ENCODE measurements at regions not wholly inside any gene's neighbourhood (a gene's known extent, or its start where the extent isn't known, plus 50 kb on each side); places are given as distances from the start of the nearest gene placed in this dataset.

DNA sequence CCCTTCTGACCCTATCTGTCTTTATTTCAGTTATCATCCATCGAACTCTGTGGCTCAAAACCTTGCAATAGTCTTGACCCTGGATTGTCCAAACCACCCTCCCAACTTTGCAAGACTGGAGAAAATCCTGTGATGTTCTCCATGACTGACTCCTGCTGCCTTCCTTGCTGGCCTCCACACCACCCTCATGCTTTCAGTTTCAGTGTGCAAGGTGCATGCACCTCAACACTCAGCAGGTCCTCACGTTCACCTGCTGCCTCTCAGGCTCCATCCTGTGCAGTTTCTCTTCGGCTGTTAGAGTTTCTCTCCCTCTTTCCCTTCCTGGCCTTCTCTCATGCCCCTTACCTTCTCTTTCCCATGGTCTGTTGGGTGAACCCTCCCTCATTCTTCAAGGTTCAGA, 59.4 kb upstream of the ASIC2 start:
- DNase-seq: no peak

DNA sequence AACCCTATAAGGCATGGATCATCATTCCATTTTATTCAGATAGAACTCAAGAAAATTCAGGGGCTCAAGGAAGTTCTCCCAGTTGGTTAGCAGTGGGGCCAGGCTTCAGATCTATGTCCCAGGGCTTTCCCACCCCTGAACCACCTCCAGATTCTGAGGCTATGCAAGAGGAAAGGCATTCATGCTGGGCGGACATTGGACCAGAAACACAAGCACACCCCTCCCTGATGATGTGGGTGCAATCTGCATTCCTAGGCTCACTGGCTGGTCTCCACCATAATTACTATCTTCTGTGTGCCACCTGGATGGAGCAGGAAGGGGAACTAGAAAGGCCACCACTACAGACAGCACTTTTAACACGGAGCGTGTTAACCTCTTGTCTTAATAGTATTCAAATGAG, 63.2 kb upstream of the ASIC2 start:
- no peak for DNase-seq

DNA sequence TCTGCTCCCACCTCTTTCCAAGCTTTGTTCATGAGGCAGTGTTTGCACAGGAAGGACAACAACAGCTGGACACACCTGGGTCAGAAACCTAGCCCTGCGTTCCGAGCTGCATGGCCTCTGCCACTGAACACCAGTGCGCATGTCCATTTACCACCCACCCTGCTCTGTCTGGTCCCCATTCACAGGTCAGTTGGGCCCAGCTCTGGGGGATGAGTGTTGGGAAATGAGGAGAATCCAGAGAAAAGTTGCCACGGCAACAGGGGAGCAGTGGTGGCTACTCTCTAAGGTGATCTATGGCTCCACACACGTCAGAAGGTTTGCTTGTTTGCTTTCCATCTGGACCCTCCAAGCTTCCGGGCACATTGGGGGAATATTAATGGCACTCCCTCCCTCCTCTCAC, 70.4 kb upstream of the ASIC2 start:
- DNase-seq: no peak

DNA sequence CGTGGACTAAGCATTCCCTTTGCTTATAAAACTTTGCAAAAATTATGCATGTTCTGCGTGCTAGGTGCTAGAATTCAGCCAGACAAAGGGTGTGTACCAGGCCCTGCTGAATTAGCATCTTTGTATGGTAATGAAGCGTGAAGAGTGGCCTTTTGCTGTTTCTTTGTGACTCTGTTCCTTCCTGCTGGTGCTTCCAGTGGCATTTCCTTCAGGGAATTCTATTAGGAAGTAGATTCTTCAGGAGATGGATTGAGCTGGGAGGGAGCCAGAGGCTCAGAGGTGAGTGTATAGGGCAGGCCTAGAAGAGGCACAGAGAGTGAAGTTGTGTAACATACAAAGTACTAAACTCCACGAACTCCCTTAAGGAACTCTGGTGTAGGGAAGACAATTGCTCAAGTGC, 73.9 kb upstream of the ASIC2 start:
- DNase-seq: no peak

DNA sequence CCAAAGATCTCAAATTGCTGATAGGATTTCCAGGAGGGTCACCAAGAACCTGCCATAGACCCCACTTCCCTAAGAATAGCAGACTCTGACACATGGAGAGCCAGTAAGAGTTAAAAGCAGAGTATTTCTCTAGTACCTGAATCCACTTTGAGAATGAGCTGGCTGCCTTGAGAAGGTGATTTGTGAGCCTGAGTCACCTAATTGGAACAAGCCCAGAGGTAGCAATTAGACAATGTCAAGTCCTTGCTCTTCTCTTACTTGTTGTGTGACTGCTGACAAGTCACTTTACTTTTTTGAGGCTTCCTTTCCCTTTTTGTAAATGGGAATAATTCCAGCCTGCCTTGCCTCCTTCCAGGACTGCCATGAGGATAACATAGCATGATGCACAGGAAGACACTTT, 76.1 kb upstream of the ASIC2 start:
- no peak for DNase-seq

DNA sequence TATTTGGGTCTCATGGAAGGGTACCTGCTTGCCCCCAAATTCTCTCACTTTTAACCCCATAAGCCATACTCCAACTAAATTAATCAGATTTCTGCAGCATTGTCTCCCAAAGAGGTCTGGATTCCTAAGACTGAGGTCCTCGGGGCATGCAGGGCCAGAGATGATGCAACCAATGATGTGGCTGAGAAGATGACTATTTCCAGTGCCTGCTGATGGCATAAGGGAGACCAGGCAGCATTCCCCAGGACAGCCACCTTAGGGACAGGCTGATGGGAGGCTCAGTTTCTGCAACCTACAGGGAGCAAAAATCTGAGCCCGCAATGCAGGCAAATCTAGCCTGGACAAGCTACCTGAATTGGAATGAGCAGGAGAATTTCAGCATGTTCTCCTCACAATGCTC, 76.8 kb upstream of the ASIC2 start:
- DNase-seq: no peak

DNA sequence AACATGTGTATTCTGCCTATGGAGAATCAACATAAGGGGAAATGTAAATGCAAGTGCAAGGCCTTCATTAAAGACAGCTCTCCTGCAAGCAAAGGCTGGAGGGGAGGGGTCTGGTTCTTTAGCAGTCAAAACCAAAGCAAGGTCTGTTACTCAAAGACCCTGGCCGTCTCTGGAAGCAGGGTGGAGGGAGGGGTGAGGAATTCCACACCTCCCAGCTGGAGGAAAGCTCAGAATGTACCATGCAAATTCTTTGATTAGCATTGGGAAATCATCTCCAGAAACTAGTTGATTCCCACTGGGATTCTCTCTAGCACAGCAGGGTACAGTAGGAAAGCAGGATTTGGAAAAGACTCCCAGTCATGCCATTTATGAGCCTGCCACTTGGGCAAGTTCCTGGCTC, 77.3 kb upstream of the ASIC2 start:
- DNase-seq: no peak

DNA sequence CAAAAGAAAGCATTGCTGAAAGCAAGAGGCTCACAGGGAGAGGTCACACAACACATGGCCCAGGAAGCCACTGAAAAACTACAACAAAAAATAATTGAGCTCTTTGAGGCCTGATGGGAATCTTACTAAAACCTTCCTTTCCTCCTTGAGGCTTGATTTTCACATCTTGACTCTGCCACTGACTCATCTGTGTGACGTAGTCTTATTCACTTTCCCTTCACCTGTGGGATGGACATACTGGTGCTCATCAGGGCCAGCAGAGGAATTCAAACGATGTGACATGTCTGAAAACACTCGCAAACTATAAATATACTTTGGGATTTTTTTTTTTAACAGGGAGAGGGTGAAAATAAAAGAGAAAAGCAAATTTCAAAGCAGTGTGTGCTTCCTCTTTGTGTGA, 78.3 kb upstream of the ASIC2 start:
- no peak for DNase-seq

DNA sequence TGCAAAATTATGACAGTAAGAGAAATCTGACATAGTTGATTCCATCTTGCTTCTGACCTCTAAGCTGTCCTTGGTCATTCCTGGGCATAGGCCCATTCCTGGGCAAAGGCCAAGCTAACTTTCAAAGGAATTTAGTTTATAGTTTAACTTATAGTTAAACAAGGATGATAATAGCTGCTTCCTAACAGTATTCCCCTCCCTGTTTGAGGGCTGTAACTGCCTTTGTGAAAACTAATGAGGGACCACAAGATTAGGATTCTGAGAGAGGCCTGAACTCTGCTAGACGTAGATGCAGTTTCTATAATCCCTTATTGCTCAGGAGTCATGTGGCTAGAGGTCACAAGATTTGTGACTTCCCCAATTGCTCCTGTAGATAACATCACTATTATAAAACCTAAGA, 80.2 kb upstream of the ASIC2 start:
- no peak for DNase-seq

DNA sequence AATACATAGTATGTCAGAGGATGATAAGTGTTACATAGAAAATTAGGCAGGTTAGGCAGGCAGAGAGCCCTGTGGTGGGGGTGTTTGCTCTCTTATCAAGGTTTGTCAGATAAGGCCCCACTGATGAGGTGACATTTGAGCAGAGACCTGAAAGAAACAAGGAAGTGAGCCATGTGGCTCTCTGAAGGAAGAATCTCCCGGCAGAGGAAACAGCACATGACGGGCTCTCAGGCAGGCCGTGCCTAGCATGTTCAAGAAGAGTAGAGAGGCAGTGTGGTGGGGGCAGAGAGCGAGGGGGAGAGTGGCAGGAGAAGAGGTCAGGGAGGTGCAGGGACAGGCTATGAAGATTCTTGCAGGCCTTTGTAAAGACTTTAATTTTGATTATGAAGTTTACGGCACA, 82.0 kb upstream of the ASIC2 start:
- DNase-seq: no peak

DNA sequence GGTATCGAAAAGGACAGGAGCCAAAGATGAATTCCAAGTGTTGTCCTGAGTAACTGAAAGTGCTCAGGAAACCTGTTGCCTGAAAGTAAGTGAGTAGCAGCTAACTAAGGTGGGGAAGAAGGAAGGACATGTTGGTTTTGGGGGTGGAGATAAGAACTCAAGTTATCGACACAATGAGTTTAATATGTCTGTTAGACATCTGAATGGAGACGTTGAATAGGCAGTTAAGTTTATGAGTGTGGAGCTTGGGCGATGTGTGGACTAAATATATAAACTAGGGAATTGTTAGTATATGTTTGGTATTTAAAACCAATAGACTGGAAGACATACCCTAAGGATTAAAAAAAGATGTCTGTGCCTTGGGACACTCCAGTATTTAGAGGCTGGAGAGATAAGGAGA, 82.7 kb upstream of the ASIC2 start:
- DNase-seq: no peak

DNA sequence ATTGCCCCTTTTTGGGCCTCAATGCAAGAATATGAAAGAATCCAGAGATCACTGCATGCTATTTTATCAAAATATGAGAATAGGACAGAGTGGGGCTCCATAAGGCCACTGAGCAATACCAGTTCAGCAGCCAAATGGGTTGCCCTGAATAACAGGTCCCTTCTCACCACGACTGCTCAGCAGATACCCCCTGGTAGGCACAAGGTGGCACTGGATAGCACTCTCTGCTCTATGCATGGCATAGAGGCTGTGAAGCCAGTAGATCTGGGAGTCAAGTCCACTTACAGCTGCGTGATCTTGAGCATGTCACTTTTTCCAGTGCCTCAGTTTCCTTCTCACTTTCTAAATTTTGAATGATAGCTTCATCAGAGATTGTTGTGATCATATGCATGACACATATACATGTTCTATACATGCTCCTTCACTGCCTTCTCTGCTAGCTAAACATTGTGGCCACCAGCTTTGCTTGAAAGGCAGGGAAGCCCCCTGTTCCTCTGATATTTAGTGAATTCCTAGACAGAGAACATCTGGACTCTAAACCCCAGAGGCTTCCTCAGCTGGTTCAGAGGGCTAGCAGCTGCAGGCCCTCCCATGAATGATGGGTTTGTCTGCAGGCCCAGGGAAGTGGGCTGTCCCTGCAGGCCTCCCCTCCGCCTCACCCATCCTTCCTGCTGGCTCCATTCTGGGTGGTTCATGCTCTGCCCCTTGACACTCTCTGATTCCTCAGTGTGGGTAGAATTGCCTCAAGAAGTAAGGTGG, 84.9 kb upstream of the ASIC2 start:
- no peak for DNase-seq

DNA sequence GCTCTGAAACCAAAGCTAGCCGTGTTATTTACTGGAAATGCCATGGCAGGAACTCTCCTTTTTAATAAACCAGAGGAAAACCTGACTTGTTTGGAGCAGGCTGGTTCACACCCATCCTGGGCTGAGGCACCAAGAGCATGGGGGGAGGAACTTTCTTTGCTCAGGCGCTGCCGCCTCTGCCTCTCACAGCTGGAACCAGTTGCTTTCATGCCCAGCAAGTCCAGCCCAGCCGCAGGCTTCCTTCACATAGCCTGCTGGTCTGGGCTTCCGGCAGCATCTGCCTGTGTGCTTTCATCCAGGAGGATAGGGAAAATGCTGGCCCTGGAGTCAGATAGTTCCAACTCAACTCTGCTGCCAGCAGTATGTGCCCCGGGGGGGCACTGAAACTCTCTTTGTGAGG, 88.1 kb upstream of the ASIC2 start:
- DNase-seq: no peak

DNA sequence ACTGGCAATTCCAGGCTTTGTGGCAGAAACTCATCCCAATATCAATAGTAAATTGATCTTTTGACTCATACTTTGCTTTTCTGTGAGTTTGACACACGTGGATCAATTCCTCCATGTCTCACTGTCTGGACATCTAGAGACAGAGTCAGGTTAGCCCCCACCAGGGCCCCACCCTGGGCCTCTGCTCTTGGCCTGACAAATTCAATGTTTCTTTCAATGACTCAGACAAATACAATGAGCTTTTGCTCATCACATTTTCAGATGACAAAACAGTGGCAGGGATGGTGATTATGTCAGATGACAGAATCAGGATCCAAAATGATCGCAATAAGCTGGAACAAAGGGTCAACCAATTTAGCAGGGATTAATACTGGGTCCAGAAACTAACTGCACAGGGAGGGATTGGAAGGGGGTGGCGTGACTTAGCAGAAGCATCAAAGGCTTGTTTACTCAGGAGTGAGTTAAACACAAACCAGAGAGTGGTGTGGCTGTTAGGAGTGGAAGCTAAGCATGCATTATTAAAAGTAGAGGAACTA, 90.5 kb upstream of the ASIC2 start:
- no peak for DNase-seq

DNA sequence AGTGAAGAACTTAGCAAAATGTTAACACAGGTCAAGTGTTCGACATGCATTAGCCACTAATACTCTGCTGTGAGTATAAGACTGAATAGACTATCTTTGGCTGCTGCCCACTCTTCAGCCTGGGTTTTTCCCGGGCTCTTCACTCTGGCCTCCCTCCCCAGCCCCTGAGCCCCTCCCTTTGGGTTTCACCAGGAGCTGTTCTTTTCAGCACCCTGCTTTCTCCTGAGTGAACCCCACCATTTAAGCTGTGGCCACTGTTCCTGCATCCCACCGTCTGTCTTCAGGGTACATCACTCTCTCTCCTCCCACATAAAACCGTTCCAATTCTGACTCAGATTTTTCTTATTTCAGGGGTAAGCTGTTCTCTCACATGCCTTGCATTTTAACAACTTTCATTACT, 92.0 kb upstream of the ASIC2 start:
- no peak for DNase-seq

DNA sequence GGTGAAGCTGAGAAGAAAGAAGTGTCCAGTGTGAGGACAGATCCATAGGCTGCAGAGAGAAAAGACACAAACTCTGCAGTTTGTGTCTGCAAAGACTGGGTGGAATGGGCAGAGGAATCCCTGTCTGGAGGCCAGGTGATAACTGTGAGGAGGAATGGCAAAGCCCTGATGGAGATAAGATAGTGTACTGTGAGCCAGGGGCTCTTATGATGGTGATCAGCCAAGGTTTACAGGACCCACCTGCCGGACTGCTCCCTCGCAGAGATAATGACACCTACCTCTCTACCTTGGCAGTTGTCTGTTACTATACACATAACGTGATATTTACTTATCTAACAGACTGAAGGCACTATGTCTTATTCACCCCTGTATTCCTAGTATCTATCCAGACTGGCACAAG, 92.6 kb upstream of the ASIC2 start:
- no peak for DNase-seq

DNA sequence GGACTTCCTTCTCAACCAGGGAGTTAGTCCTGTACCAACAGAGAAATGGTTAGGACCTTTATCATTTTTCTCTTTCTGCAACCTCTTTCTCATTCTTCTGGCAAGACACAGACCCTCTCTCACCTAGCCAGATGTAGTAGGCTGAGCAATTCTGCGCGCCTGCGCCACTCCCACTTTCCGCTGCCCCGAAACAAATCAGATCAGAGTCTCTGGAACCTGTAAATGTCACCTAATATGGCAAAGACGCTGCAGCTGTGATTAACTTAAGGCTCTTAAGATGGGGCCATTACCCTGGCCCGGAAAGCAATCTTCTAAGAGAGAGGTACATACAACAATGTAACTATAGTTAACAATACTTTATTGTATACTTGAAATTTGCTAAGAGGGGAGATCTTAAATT, 94.3 kb upstream of the ASIC2 start:
- DNase-seq: no peak

DNA sequence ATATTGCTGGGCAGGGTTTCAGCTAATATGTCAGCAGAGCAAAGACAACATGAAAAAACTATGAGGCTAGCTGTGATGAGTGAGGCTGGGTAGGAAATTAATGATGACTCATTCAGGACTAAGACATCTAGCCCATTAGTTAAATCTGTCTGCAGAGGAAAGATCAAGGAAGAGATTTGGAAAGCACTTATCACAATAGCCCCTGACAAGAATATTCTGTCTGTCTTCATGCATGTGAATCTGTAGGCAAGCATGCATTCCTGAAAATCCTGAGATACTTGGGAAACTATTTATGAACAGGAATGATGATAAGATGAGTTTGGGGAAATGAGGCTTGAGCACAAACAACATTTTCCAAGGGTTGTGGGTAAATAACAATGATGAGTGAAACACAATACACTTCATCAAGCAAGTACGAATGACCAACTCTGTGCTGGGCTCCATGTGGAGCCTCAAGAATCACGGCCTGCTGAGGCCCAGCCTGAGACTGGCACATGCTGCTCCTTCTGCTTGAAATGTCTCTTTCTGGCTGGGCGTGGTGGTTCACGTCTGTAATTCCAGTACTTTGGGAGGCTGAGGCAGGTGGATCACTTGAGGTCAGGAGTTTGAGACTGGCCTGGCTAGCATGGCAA, 96.5 kb upstream of the ASIC2 start:
- DNase-seq: no peak

DNA sequence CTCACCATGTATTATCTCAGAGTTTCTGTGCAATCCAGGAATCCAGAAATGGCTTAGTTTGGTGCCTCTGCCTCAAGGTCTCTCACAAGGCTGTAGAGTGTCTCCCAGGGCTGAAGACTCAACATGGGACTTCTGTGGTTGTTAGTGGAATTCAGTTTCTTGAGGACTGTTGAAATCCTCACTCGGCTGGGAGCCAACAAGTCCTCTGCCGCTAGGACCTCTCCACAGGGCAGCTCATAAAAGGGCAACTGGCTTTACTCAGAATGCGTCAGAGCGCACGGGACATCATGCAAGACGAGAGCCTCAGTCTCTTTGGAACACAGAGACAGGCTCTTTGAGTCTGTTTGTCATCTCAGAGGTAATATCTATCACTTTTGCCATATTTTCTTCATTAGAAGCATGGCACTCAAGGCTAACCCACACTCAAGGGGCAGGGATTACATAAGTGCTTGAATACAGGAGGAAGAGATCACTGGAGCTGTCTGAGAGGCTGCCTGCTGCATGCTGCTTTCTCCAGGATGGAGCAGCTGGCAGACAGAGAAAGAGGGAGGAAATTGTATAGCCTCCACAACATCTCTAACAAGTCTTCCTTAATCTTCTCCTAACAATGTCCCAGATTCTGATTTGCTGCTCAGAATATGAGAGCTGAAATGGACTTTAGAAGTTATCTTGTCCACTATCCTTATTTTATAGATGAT, 97.5 kb upstream of the ASIC2 start:
- DNase-seq: no peak

DNA sequence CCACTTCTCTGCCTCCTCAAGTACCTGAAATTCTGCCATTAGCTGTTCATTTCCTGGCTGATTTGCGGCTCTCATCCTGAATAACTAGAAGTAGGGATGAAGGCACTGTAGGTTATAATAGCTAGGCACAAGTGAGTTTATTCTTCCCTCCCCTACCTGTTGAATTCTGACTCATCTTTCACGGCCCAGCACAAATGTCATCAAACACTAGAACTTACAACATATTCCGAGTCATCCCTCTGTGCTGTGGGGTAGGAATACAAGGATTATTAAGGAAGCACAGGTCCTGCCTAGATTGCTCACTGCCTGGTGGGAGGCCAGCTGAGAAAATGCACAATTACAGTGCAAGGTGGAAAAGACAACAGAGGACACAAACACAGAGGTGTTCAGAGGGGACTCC, 103.7 kb upstream of the ASIC2 start:
- no peak for DNase-seq

DNA sequence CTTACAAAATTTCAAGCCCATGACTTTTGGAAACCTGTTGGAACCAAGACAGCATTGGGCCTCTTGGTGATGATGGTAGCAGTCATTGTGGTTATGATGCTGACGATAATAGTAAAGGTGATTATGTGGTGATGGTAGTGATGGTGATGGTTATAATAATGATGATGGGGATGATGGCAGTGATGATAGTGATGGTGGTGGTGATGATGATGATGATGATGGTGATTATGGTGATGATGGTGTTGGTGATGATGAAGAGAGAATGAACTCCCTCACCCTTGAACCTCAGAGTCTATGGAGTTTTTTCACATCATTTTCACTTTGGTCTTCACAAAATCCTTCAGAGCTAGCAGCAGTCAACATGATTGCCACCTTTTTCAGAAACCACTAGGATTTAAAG, 105.3 kb upstream of the ASIC2 start:
- DNase-seq: no peak

DNA sequence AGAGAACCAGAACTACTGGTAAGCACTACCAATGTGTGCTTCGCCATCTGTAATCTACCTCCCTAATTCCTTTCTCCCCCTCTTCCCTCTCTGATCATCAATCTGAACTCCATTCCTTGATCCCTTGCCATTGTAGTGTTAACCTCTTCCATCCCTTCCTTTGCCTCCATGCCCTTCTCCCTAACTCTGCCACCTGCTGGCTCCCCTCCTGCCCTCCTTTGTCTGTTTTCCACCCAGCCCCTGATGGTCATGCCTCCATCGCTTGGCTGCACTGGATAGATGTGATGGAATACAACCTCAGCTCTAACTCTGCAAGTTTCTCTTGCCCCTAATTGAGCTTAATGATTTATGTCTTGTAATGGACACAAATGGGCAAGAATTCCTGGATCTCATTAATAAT, 108.2 kb upstream of the ASIC2 start:
- no peak for DNase-seq

DNA sequence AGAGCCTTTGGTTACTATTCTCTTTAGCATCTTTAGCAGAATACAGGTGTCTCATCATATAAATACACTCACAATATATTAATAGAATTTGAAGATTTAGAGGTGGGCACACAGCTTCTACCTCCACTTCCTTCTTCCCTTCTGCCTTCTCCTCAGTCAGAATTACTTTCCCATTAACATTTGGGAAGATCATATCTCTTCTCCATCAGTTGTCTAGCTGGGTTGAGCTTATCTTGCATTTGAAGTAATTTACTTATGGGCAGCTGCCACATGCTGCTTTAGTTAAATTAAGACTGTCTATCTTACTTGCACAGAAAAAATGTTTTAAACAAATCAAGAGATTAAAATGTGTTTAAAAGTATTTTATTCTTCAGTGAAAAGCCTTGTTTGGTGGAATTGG, 110.1 kb upstream of the ASIC2 start:
- no peak for DNase-seq

DNA sequence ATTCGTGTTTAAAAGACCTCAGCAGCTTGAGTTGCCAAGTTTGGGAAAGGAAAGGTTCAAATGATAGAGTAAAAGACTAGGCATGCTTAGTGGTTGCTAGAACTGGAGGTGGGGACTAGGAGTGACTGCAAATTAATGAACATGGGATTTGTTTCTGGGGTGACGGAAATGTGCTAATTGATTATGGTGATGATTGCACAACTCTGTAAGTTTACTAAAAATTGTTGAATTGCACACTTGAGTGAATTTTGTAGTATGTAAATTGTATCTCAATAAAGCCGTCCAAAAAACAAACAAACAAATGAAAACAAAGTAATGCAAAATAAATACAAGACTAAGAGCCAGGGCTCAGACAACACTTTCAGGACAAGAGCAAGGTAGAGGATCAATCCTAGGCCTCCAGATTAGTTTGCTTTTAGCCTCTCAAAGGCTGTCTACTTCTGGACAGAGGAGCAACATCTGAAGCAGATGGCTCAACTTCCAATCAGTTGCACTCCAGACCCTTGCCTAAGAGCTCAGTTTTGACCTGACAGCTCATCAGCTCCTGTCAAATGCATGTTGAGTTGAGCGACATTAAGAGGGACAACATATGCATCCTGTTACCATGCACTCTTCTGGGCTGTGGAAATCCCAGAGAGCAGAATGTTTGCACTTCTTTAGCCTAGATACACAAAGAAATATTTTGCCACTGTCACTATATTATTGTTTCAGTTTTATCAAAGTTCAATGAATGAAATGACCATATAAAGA, 111.2 kb upstream of the ASIC2 start:
- no peak for DNase-seq

Data from activated gamma-delta T cell treated with Interleukin-2 at 50 U/mL for 16 hours (primary cell).